KMS-11 (cell line): ENCODE measurements at regions not wholly inside any gene's neighbourhood (a gene's known extent, or its start where the extent isn't known, plus 50 kb on each side); places are given as distances from the start of the nearest gene placed in this dataset.

ENCODE experiments used
- H2AFZ ChIP-seq: fragments of 200-600 bp; sonication (generic); 2 replicates; pipeline ENCODE4 v1.6.1; 2016; ENCODE audit warnings: antibody characterized with exemption, mixed run types, low read depth
- H3K27ac ChIP-seq: fragments of 200-600 bp; sonication (generic); 2 replicates; pipeline ENCODE4 v1.6.1; 2016; ENCODE audit warnings: mild to moderate bottlenecking, mixed run types
- H3K27me3 ChIP-seq: fragments of 200-600 bp; sonication (generic); 2 replicates; pipeline ENCODE4 v1.6.1; 2017; ENCODE audit warnings: mild to moderate bottlenecking, low read depth, mixed run types, moderate library complexity; ENCODE audit not compliant: insufficient read depth
- H3K36me3 ChIP-seq: fragments of 200-600 bp; sonication (generic); 2 replicates; pipeline ENCODE4 v1.6.1; 2017; ENCODE audit warnings: mild to moderate bottlenecking, mixed run types; ENCODE audit not compliant: insufficient read depth
- H3K4me1 ChIP-seq: fragments of 200-600 bp; sonication (generic); 2 replicates; pipeline ENCODE4 v1.6.1; 2016; ENCODE audit warnings: mild to moderate bottlenecking, low read depth, mixed run types; ENCODE audit not compliant: poor library complexity, severe bottlenecking
- H3K4me2 ChIP-seq: fragments of 200-600 bp; sonication (generic); 2 replicates; pipeline ENCODE4 v1.7.0; 2016; ENCODE audit warnings: mild to moderate bottlenecking, mixed run types
- H3K4me3 ChIP-seq: fragments of 200-600 bp; sonication (generic); IDR thresholded peaks from 2 replicates; pipeline ENCODE4 v1.6.1; 2017; ENCODE audit warnings: low read depth, low read length, mixed read lengths; ENCODE audit not compliant: insufficient read depth
- H3K79me2 ChIP-seq: fragments of 200-600 bp; sonication (generic); 2 replicates; pipeline ENCODE4 v1.6.1; 2016; ENCODE audit warnings: low read depth, mixed run types; ENCODE audit not compliant: insufficient read depth
- H3K9ac ChIP-seq: fragments of 200-600 bp; sonication (generic); 2 replicates; pipeline ENCODE4 v1.6.1; 2016; ENCODE audit warnings: mild to moderate bottlenecking, mixed run types
- H4K20me1 ChIP-seq: fragments of 200-600 bp; sonication (generic); 2 replicates; pipeline ENCODE4 v1.6.1; 2016; ENCODE audit warnings: mild to moderate bottlenecking, mixed run types; ENCODE audit not compliant: insufficient read depth
- TF ChIP-seq, protein P1 (sequence below): fragments of 200-600 bp; sonication (generic); conservative IDR thresholded peaks from 2 replicates; pipeline ENCODE4 v1.6.1; 2017; ENCODE audit warnings: low read depth, mild to moderate bottlenecking, antibody characterized with exemption, low read length, moderate library complexity, mixed read lengths

DNA sequence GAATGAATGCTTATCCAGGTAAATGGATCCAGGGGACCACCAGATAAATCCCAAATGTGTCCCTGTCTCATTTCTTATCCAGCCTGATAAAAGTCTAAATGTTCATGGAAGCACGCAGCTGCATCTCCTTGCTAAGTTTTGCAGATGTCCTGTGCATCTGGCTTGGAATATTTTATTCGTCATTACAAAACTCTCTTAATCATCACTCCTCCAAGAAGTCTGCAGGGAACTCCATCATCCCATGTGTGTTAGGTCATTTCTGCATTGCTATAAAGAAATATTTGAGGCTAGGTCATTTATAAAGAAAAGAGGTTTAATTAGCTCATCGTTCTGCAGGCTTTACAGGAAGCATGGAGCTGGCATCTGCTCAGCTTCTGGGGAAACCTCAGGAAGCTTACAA lies 297.2 kb downstream of the HS3ST1 start:
- Histone ChIP-seq H3K9ac (no peak overlapping the region), H4K20me1 (no peaks in the 10 kb centered on the region), H2AFZ (no peak overlapping the region), H3K4me2 (no peak overlapping the region), H3K27me3 (no peaks in the 10 kb centered on the region), H3K4me3 (no peak overlapping the region), H3K27ac (no peak overlapping the region), H3K4me1 (no peaks in the 10 kb centered on the region), H3K79me2 (no peaks in the 10 kb centered on the region), H3K36me3 (no peaks in the 10 kb centered on the region)
- TF ChIP-seq, protein P1, sequence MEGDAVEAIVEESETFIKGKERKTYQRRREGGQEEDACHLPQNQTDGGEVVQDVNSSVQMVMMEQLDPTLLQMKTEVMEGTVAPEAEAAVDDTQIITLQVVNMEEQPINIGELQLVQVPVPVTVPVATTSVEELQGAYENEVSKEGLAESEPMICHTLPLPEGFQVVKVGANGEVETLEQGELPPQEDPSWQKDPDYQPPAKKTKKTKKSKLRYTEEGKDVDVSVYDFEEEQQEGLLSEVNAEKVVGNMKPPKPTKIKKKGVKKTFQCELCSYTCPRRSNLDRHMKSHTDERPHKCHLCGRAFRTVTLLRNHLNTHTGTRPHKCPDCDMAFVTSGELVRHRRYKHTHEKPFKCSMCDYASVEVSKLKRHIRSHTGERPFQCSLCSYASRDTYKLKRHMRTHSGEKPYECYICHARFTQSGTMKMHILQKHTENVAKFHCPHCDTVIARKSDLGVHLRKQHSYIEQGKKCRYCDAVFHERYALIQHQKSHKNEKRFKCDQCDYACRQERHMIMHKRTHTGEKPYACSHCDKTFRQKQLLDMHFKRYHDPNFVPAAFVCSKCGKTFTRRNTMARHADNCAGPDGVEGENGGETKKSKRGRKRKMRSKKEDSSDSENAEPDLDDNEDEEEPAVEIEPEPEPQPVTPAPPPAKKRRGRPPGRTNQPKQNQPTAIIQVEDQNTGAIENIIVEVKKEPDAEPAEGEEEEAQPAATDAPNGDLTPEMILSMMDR, result no peak

DNA sequence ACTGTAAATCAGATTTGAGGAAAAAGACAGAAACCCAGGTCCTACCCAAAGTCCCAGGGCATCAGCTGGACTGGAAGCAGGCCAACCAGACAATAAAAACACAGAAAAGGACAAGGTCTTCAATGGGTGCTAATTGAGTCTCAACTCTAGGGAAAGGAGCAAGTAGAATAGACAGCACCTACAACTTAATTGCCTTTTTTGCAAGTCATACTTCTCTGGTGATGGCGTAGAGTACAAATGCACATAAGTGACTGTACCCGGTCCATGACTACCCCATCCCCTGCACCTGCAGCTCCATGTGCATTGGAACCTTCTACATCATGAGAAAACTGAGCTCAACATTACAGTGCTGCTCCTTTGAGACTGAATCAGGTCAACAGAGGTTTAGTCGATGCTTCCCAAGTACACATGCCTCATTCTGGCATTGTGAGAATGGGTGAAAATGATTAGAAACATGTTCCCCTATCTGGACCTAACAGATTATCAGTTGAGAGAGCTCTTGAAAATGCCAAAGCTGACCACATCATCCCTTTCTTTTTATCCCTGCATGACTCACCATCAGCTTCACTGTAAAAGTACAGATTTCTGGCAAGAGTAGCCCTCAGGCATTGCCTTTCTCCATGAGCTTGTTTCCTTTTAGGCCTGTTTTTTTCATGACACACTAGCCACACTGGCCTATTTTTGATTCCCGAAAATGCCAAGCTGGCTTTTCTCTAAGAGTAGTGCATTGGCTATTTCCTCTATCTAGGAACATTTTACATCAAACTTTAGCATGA lies 298.3 kb downstream of the HS3ST1 start:
- Histone ChIP-seq H4K20me1 (no peaks in the 10 kb centered on the region), H3K9ac (no peak overlapping the region), H3K36me3 (no peaks in the 10 kb centered on the region), H3K27ac (no peak overlapping the region), H3K4me1 (no peaks in the 10 kb centered on the region), H3K4me3 (no peak overlapping the region), H3K27me3 (no peaks in the 10 kb centered on the region), H2AFZ (no peak overlapping the region), H3K4me2 (no peak overlapping the region), H3K79me2 (no peaks in the 10 kb centered on the region)
- TF ChIP-seq, protein P1, result no peak

DNA sequence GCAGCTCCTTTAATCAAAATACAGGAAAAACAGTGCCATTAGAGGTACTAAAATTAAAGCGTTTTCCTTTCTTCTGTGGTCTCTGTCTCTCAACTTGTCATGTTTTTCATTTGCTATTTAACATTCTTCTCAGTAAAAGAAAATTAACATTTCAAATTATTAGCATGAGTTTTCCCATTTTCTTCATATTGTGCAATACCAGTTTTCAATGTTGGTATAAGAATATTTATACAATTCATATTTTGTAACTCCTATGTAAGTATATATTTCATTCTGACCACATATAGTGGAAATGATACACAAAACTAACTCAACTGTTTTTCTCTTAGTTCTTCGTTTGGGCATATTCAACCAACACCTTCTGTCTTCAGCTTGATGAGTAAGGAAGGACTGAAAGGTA lies 308.3 kb downstream of the HS3ST1 start:
- Histone ChIP-seq H3K9ac (no peak overlapping the region), H3K4me1 (no peaks in the 10 kb centered on the region), H3K27me3 (no peaks in the 10 kb centered on the region), H2AFZ (no peak overlapping the region), H4K20me1 (no peaks in the 10 kb centered on the region), H3K4me3 (no peak overlapping the region), H3K79me2 (no peaks in the 10 kb centered on the region), H3K36me3 (no peaks in the 10 kb centered on the region), H3K4me2 (no peak overlapping the region), H3K27ac (no peak overlapping the region)
- TF ChIP-seq, protein P1, result no peak

DNA sequence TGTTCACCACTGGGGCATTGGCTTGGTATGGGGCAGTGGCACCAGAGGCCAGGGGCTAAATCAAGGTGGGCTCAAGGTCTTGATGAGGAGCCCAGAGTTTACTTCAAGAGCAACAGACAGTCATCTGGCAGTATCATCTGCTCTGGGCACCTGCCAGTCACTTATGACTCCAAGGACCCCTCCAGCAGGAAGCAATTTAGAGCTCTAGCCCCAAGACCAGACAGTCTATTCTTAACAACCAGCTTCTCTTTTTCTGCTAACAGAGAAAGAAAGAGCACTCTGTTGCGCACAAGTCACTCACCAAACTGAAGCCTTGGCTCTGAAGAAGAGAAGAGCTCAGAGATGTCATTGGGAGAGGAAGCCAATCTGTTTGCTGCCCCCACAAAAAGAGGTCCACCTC lies 309.2 kb downstream of the HS3ST1 start:
- no peaks in the 10 kb centered on the region for H4K20me1 ChIP-seq
- no peak overlapping the region for H3K4me2 ChIP-seq
- no peaks in the 10 kb centered on the region for H3K36me3 ChIP-seq
- no peak overlapping the region for H3K27ac ChIP-seq
- no peaks in the 10 kb centered on the region for H3K27me3 ChIP-seq
- no peaks in the 10 kb centered on the region for H3K79me2 ChIP-seq
- H2AFZ ChIP-seq, result no peak overlapping the region
- TF ChIP-seq, protein P1, result no peak
- H3K4me3 ChIP-seq, result no peak overlapping the region
- H3K9ac ChIP-seq, result no peak overlapping the region
- H3K4me1 ChIP-seq, result no peaks in the 10 kb centered on the region
